ENCODE measurements at regions not wholly inside any gene's neighbourhood (a gene's known extent, or its start where the extent isn't known, plus 50 kb on each side); places are given as distances from the start of the nearest gene placed in this dataset.
A peak's percentile ranks its signal among the peaks of the same experiment; 100 is the strongest.

DNA sequence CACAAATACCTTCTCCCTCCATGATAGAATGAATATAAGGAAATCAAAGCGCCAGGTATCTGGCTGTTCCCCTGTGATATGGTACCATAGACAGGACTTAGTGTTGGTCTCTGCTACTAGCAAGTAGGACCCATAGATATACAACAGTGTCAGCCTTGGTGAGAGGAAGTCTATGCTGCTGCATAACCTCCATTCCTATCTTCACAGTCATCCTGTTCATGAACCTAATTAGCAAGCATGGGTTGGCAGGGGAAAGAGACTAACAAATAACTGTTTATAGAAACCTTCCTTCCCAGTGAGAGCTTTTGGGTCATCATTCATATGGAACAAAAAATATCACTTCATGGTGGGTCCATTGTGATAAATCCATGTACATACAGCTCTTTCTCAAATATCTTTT, 188.9 kb upstream of the FAM98A start:
- DNase-seq = no peak

DNA sequence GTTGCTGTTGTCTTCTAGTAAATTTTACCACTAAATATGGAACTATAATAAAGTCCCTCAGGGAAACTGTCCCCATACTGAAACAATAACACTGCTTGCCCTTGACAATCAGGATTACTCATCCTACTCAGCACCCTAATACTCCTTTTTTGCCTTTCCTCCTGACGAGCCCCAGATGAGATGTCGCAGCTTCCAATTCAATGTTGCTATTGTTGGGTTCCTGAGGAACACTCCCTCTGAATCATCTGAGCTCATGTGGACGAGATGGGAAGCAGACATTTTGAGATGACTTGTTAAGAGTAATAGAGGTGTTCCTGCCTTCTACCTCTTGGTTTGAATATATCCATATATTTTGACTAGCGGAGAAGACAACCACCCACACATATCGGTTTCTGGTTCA, 187.8 kb upstream of the FAM98A start:
- no peak for DNase-seq

DNA sequence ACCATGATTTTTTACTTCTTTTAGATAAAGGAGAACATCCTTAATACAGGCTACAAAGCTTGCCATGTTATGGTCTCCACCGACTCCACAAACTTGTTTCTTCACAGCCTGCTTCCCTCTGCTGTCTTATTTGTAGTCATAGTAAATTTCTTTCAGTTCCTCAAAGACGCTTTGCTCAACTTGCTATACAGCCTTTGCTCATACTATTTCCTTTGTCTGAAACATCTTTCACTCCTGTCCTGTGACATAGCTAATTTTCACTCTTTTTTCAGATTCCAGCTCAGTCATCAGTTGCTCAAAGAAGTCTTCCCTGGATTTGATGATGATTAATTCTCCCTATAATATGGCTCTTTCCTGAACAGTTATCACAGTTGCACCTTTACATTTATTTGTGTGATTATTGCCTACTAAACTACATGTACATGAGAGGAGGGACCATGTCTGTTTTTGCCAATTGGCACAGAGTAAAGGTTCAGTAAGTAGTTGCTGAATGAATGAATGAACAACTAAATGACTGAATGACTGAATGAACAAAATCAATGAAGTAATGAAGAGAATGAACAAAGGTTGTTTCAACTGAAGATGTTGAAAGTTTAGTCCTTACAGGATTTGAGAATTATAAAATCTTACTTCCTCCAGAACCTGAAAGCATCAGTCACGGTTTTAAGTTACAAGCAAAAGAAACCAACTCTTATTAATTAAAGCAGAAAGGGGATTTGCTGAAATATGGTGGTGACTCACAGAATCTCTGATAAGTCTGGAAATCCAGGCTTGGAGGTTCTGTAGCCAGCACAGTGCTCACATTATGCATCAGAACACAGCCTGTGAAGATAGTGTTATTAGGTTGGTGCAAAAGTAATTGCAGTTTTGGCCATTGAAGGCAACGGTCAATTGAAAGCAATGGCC, 186.4 kb upstream of the FAM98A start:
- no peak for DNase-seq

DNA sequence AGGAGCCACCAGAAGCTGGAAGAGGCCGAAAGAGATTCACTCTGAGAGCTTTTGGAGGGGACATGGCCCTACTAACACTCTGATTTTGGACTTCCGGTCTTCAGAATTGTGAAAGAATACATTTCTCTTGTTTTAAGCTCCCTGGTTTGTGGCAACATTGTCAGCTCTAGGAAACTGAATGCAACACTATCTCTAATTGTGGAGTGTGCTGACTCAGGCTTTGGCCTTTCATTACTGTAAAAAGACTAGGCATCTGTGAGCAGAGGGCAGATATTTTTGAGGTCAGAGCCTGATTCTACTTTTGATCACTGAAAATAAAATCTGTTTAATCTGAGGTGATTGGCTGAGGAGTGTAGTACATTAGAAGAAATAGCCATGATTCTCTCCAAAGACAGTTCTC, 185.4 kb upstream of the FAM98A start:
- no peak for DNase-seq

DNA sequence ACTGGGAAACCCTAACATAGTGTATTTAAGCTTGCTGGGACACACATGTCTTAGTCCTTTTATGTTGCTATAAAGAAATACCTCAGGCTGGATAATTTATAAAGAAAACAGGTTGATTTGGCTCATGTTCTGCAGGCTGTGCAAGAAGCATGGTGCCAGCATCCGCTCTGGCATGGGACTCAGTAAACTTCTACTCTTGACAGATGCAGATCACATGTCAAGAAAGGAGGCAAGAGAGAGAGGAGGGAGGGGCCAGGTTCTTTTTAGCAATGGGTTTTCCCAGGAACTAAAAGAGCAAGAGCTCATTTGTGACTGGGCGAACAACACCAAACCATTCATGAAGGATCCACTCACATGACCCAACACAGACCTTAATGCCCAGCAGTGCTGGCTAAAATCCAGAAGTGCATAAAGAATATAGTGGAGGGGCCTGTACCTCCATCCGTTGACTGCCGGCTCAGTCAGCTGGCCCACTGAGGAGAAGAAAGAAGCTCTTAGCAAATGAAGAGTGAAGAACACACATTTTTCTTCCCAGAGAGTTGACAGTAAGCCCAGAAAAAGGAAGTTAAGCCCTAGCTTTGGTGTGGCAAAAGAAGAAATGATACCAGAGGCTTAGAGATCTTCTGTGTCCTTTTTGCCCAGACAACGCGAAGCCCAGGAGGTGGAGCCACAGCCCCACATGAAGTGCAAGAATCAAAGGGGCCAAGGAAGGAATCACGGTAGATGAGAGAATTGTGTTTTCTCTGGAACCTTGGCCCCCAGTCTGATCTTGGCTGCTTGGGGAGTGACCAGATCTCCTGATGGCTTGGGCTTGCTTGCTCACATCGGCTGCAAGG, 183.5 kb upstream of the FAM98A start:
- no peak for DNase-seq

DNA sequence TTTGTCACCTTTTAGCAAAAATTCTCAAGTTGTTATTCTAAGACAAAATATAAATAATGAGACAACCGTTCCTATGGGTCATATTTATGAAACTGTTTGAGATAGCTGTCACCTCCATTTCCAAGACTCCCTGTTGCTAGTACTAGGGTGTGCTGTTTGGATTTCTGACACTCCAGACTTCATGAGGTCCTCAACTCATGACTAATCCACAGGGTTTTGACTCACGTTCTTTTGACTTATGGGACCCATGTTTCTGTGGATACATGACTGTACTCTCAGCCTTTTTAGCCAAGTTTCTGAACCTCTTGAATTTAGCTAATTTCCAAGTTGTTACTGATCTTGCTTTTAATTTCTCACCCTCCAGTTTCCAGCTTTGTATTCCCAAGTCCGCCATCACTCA, 178.7 kb upstream of the FAM98A start:
- DNase-seq = no peak

DNA sequence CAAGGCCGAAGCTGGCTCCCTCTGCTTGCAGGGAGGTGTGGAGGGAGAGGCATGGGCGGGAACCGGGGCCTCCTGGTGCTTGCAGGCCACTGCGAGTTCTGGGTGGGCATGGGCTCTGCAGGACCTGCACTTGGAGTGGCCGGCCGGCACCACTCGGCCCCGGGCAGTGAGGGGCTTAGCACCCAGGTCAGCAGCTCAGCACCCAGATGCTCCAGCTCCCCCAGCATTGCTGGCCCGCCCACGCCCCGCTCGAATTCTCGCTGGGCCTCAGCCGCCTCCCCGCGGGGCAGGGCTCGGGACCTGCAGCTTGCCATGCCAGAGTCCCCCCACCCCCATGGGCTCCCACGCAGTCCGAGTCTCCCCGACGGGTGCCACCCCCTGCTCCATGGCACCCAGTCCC, 176.2 kb upstream of the FAM98A start:
- DNase-seq = no peak

DNA sequence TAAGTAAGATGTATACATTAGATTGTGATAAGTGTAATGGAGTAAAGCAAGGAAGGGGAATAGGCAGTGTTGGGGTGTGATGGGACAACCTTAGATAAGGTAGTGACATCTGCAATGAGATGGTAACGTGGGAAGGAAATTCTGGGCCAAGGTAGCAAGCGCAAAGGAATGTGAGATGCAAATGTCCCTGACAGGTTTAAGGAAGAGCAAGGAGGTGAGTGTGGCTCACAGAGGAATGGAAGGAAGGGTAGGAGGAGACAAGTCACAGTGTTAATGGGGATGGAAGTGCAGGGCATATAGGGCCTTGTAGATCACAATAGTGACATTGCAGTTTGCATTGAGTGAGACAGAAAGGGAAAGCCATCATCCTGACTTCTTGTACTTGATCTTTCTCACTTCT, 170.9 kb upstream of the FAM98A start:
- no peak for DNase-seq

DNA sequence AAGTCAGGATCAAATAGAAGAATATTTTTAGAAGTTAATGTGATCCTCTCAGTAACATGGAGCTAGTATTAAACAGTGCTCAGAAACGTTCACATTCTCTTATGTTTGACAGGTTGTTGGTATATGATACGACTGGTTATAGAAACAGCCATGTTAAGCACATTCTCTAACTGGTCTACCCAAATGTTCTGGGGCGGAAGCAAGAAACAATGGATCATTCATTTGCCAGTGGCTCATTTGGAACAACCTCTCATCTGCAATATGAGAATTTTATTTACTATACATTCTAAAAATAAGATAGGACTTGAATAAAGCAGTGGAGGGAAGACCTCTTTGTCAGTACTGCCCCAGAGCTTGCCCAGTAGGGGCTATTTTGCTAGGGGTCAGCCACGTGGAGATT, 167.1 kb upstream of the FAM98A start:
- no peak for DNase-seq

DNA sequence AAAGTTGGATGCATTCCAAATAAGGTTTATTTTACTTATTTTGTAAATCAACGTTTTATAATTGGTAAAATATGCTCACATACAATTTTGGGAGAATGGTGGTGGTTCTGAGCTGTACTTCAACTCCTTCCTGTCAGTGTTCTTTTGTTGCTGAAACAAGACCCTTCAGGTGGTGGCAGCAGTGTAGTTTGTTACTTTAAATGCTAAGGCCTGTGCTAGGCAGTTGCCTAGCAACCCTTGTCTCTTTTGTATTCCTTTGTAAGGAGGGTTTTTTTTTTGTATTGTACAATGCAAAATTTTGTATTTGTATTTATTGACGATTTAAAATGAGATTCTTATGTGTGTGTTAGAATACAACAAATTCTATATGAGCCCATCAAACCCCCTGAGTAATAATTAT, 166.0 kb upstream of the FAM98A start:
- DNase-seq = peak; percentile 54

DNA sequence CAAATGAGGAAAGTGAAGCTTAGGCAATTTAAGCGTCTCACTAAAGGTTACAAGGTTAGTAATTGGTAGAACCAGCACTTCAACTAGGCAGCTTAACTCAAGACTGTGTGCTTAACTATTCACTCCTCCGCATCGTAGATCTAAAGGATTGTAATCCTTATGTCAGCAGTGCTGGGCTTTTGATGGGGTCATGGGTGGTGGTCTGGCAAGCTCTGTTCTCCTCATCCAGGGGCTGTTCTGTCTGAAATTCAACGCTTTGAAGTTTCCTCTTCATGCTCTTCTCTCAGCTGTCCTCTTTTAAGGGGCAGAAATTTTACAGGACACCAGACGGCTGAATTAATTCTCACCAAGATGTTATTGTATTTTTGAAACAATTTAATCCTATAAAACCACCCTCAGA, 165.5 kb upstream of the FAM98A start:
- DNase-seq = no peak

DNA sequence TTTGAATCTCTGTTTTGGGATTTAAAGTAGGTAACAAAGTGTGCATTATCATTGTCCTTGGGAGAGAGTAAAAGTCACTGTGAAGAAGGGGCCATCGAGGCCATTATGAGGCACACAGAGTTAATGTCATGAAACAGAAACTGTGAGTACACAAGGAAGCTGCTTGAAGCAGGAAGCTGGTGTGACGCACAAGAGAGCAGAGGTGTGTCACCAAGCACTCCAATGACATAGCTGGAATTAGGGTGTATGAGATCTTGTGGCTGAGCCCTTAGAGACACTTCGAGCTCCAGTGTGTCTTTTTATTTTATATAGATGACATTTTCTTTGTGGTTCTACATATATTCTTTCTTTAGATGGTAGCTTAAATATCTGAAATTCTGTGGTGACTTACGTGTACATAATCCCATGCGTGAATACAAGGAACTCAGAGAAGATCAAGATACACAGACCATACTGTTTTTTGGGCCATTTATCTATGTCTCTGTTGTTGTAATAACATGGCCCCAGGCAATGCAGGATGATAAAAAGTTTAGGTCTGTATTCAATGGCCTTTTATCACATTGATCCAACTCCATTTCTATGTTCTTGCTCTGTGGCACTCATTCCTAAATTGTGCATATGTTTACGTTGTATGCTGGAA, 164.7 kb upstream of the FAM98A start:
- DNase-seq = peak; percentile 71

DNA sequence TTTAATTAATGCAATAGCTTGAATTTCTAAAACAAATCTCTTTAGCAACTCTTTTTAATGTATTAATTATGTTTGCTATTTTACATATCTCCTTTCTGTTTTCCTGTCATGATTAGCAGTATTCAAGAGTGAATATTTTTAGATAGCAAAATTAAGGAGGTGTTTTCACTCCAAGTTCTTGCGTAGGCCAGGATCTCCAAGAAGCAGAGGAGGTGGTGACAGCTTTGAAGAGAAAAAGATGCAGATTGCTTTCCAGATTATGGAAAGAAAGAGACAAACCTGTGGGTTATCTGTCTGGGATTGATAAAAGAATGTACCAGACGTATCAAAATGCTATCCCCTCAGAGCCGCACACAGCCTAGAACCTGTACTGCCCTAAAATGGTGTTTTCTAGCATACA, 163.5 kb upstream of the FAM98A start:
- DNase-seq = no peak

DNA sequence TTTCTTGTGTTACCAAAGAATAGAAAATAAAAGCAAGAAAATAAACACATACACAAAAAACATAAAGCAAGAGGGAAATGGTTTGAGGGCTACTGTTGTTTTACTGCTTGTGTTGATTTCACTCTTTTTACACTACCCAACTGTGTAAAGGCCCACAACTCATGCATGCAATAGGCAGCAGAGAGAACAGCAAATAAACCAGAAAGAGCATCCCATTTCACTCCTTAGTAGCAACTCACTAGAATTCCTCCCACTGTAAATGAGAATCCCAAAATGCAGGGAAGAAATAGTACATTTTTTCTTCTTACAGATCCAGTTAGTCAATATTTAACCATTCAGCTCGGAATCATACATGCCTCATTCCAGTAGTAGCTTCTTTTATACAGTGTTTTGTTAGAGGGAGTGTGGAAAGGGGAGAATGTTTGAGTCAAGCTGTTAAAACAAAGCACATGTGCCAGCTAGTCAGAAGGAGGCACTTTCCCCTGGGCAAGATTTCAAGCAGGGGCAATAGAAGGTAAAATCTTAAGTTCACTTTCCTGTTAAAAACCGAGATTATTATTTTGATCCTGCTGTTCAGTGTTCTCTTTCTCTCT, 147.2 kb upstream of the FAM98A start:
- no peak for DNase-seq

DNA sequence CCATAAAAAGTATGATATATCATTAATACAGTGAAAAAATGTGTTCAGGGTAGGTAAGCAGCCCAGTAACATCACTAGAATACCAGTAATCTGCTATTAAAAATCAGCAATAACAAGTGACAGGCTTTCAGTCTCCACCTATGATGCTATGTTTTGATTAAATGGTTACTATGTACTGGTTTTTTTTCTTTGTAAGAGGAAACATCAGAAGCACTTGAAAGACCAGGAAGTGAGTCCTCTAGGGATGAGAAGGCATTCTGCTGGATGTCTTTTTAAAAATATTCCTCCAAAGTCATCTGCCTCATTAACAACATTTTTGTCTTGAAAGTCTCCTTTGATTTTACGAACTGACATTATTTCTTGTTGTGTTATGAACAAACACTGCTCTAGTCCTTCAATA, 136.0 kb upstream of the FAM98A start:
- peak; percentile 9 for DNase-seq

DNA sequence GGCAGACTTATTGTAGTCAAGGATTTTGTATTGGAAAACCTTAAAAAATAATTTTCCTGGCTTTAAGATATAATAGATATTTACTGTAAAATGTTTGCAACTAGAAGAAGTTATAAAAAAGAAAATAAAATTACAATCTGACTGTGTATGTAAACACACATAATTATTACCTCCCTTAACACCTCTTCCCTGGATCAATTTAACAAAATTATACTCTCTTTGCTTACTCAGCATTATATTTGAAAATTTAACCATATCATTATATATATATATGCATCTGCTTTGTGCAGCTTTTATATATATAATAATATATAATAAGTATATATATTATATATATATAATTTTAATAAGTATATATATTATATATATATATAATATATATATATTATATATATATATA, 131.7 kb upstream of the FAM98A start:
- no peak for DNase-seq

DNA sequence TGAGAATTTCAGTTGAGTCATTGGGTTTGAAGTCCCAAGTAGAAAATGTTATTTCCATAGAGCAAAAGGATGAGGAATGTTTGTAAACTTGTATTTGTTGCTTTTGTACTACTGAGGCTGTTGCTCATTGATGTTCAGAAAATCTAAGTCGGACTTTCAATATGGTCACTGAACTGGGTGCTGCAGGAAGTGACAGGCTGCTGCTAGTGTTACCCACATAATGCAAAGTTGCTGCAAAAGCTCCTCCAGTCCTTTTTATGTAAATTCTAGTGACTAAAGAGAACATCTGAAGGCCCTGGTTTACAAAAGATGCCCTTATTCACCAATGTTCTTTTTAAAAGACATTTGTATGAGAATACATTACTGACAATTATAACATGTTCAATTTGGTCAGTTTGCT, 131.1 kb upstream of the FAM98A start:
- DNase-seq = no peak

DNA sequence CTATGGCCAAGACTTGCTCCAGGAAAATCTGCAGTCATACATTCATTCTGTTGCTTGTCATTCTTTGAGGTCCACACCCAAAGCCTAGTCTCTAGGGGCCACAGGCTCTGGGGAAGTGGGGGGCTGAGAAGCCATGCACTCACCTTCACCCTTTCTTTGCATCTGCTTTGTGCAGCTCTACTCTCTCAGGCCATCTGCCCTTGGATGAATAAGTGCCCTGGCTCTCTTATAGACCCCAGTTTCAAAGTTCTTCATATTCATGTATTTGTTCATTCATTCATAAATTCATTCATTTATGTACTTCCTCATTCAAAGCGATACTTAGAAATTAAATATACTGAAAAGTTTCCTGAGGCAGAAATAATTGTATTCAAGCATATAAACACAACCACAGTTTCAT, 130.3 kb upstream of the FAM98A start:
- no peak for DNase-seq

DNA sequence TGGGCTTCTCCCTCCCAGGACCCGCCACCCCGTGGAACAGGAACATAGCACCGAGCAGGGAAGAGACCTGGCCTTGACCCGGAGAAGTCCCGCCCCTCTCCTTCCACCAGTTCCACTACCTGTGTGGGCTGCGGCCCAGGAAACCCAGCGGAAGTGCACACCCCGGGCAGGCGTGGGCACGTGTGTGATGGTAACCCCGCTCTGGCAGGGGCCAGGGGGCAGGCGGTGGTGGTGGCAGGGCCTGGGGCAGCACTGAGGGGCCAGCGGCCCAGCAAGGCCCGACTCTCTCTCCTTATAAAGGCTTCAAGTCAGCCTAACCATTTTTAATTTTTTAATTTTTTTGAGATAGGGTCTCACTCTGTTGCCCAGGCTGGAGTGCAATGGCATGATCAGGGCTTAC, 129.0 kb upstream of the FAM98A start:
- DNase-seq = no peak

DNA sequence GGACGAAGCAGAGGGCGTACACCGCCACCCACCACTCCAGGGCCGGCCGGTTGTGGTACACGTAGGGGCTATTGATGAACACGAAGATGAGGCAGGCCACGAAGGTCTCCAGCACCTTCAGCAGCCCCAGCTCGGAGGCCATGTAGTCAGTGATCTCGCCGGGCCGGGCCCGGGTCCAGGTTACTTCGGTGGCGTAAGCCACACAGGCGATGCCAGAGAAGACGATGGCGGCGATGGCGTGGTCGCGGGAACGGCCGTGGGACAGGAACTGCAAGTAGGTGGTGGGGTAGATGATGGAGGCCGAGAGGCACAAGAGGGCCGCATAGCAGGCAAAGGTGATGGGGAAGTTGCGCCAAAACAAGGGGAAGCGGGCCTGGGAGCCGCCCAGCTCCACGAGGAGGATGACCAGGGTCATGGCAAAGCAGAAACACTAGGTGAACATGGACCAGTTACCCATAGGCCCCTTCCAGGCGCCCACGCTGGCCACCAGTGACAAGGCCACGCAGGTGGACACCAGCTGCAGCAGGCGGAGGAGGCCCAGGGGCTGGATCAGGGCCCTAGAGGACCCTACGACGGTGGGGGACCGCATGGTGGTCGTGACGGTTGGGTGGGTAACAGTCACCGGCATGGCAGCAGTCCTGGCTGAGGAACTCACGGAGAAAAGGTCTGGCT, 128.4 kb upstream of the FAM98A start:
- no peak for DNase-seq

DNA sequence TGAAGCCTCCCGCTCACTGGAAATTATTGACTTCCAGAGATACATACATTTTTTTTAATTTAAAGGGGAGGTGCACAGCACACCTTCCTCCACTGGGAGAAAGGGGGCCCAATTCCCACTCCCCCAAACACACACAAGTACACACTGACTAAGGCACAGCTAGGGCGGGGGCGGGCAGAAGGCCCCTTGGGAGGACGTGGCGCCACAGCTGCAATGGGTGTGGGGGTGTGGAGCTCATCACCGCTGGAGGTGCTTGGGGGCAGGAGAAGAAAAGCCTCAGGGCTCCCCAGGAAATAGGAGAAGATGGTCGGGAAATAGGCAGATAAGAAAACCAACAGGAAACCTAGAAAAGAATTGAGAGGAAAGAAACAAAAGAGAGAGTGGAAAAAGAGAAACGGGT, 127.3 kb upstream of the FAM98A start:
- DNase-seq = no peak

DNA sequence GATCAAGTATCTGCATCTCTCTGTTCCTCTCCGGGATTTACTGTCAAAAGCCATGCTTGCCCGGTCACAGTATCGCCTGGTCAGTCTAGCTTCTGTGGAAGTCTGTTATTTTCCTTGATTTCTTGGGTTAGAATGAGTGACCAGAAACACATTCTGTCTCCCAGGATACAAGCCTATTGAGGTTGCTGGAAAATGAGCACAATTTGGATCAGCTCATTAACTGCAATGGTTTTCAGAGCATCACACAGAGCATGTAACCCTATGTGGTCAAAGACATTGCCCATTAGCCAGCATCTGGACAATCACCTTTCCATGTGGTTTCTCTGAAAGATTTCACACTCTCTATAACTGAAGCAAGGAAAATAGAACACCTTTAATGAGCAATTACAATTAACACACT, 124.2 kb upstream of the FAM98A start:
- no peak for DNase-seq

DNA sequence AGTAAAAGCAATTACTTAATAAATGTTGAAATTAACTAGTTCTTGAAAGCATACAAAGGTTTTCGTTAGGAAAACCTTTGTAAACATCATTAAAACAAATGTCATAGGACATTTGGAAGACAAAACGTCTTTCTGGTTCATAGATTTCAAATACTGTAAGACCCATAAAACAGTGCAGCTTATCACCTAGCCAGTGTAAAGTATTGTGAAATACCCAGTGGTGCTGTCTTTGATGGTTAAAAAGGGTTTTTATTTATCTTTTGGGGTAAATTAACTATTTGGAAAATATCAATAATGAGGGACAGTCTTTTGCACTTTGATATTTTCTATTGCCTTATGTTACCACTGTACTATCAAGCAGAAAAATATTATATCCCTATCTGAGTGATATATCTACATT, 120.0 kb upstream of the FAM98A start:
- DNase-seq = no peak
